ENCODE measurements at regions not wholly inside any gene's neighbourhood (a gene's known extent, or its start where the extent isn't known, plus 50 kb on each side); places are given as distances from the start of the nearest gene placed in this dataset.

GRCh38 chr1:147479864-147480564, 61.3 kb upstream of the BCL9 start:
- no peak for TF ChIP-seq SP1 (IDR thresholded peaks at IDR 0.05; ENCODE audit: low read depth)
- TF ChIP-seq CTCF (IDR thresholded peaks at IDR 0.05 in 2 of 3, conservative IDR thresholded peaks at IDR 0.05 in 1 of 3; ENCODE audit: borderline replicate concordance in 1 of 3, insufficient read depth in 1 of 3, low read depth in 2 of 3, low read length in 2 of 3), result no peak
- no peak for TF ChIP-seq YY1 (IDR thresholded peaks at IDR 0.05; ENCODE audit: extremely low read depth, insufficient replicate concordance, low read depth, low read length)
